Esophagus muscularis mucosa (tissue), 3 donors: ENCODE measurements at regions not wholly inside any gene's neighbourhood (a gene's known extent, or its start where the extent isn't known, plus 50 kb on each side); places are given as distances from the start of the nearest gene placed in this dataset.

Experiments
- CTCF ChIP-seq, 3 experiments: fragments of 200-600 bp in 2 of 3; fragments of 450-650 bp in 1 of 3; sonication (generic) in 2 of 3; IDR thresholded peaks; one replicate each; pipeline ENCODE4 v1.5.1; 2017 to 2019; ENCODE audit warnings: antibody characterized with exemption in 3 of 3, mild to moderate bottlenecking in 2 of 3, moderate library complexity in 1 of 3
- EP300 ChIP-seq: sonication (generic); formaldehyde crosslinking; IDR thresholded peaks from one replicate; pipeline ENCODE4 v1.6.1; 2017; ENCODE audit warnings: antibody characterized with exemption

DNA sequence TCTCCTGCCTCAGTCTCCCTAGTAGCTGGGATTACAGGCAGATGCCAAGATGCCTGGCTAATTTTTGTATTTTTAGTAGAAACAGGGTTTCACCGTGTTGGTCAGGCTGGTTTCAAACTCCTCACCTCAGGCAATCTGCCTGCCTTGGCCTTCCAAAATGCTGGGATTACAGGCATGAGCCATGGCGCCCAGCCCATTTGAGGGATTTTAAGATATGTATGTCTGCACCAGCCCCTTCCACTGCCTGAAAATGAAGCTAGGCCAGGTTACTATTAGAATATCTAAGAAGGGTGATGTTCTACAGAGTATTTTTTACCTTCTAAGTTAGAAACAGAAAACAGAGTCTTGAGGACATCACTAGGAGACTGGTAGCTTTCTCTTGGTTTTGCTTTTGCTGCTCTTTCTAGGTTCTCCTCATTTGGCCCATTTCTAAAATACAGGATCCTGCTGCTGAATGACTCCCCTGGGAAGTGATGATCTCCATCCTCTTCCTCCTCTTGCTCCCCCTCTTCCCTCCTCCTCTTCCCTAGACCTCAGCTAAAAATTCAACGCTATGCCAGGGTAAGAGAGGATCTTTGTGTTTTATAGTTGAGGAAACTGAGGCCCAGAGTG is 118.5 kb downstream of the MYCN start:
- no peak for TF ChIP-seq EP300
- no peak for TF ChIP-seq CTCF (IDR thresholded peaks at IDR 0.05)
